ENCODE measurements at regions not wholly inside any gene's neighbourhood (a gene's known extent, or its start where the extent isn't known, plus 50 kb on each side); places are given as distances from the start of the nearest gene placed in this dataset.

GRCh38 chr14:31982642-31983041 is 94.5 kb upstream of the ARHGAP5 start:
- Histone ChIP-seq H3K4me3 (no peak overlapping the region), H3K36me3 (no peaks in the 10 kb centered on the region), H3K27ac (no peak overlapping the region), H3K9me3 (peaks cover 0 to 36% (median 23%) of the 10 kb centered on the region in 8 donors), H3K4me1 (no peaks in the 10 kb centered on the region), H3K27me3 (replicated peaks in 1 of 7) (no peaks in the 10 kb centered on the region)
- 87 to 100% (median 94%) methylated on average over 1 of the region's 1 CpG for WGBS, 5 donors
- intact Hi-C loops (cut with DNase I; ENCODE audit: low total_unique reads) = no loop called here
- TF ChIP-seq POLR2A (IDR thresholded peaks at IDR 0.05) (no peak), POLR2AphosphoS5 (IDR thresholded peaks at IDR 0.05) (no peak), CTCF (IDR thresholded peaks at IDR 0.05 in 8 of 11, conservative IDR thresholded peaks at IDR 0.05 in 3 of 11) (no peak)
- DNase-seq = no peak

GRCh38 chr14:31986405-31986804 is 90.7 kb upstream of the ARHGAP5 start:
- Histone ChIP-seq H3K4me1 (peaks cover 0 to 9% (median 0%) of the 10 kb centered on the region in 6 donors), H3K27ac (no peak overlapping the region), H3K4me3 (no peak overlapping the region), H3K36me3 (no peaks in the 10 kb centered on the region), H3K9me3 (peaks cover 0 to 36% (median 23%) of the 10 kb centered on the region in 8 donors), H3K27me3 (replicated peaks in 1 of 7) (no peaks in the 10 kb centered on the region)
- no peak for DNase-seq
- TF ChIP-seq POLR2AphosphoS5 (IDR thresholded peaks at IDR 0.05) = no peak
- TF ChIP-seq CTCF (IDR thresholded peaks at IDR 0.05 in 8 of 11, conservative IDR thresholded peaks at IDR 0.05 in 3 of 11) = no peak
- no peak for TF ChIP-seq POLR2A (IDR thresholded peaks at IDR 0.05)
- intact Hi-C loops (cut with DNase I; ENCODE audit: low total_unique reads) = no loop called here

GRCh38 chr14:31987721-31988120 is 89.4 kb upstream of the ARHGAP5 start:
- no peak for DNase-seq
- Histone ChIP-seq H3K36me3 (no peaks in the 10 kb centered on the region), H3K27ac (peak overlapping the region in 2 of 8 donors; percentile 33), H3K9me3 (peaks cover 0 to 26% (median 17%) of the 10 kb centered on the region in 8 donors), H3K4me1 (peaks cover 0 to 16% (median 0%) of the 10 kb centered on the region in 6 donors), H3K27me3 (replicated peaks in 1 of 7) (no peaks in the 10 kb centered on the region), H3K4me3 (no peak overlapping the region)
- intact Hi-C loops (cut with DNase I; ENCODE audit: low total_unique reads) = no loop called here
- TF ChIP-seq POLR2AphosphoS5 (IDR thresholded peaks at IDR 0.05) (no peak), POLR2A (IDR thresholded peaks at IDR 0.05) (no peak), CTCF (IDR thresholded peaks at IDR 0.05 in 8 of 11, conservative IDR thresholded peaks at IDR 0.05 in 3 of 11) (no peak)
- 90 to 100% (median 96%) methylated on average over 1 of the region's 1 CpG for WGBS, 5 donors

GRCh38 chr14:31988244-31988643 is 88.9 kb upstream of the ARHGAP5 start:
- Histone ChIP-seq H3K9me3 (peaks cover 0 to 21% (median 13%) of the 10 kb centered on the region in 8 donors), H3K36me3 (no peaks in the 10 kb centered on the region), H3K27me3 (replicated peaks in 1 of 7) (no peaks in the 10 kb centered on the region), H3K27ac (peak overlapping the region in 2 of 8 donors; percentile 33), H3K4me1 (peaks cover 0 to 16% (median 0%) of the 10 kb centered on the region in 6 donors), H3K4me3 (no peak overlapping the region)
- intact Hi-C loops (cut with DNase I; ENCODE audit: low total_unique reads) = no loop called here
- TF ChIP-seq POLR2AphosphoS5 (IDR thresholded peaks at IDR 0.05) (no peak), CTCF (IDR thresholded peaks at IDR 0.05 in 8 of 11, conservative IDR thresholded peaks at IDR 0.05 in 3 of 11) (no peak), POLR2A (IDR thresholded peaks at IDR 0.05) (no peak)
- no peak for DNase-seq
- 33 to 74% (median 64%) methylated on average over 1 of the region's 1 CpG for WGBS, 5 donors
